ENCODE measurements at regions not wholly inside any gene's neighbourhood (a gene's known extent, or its start where the extent isn't known, plus 50 kb on each side); places are given as distances from the start of the nearest gene placed in this dataset.
"Not testable (repeated sequence)": the region's sequence is repeated elsewhere in the genome, so short reads cannot be mapped to it uniquely, and the experiment has no call there.

- DNase-seq: no peak
Observed at GRCh38 chr2:36052819-36053218, 302.8 kb upstream of the CRIM1 start.

- no peak for DNase-seq
Observed at GRCh38 chr2:36044411-36044810, 311.2 kb upstream of the CRIM1 start.

- no peak for DNase-seq
Observed at GRCh38 chr2:36035137-36035536, 320.4 kb upstream of the CRIM1 start.

- DNase-seq: no peak
Observed at GRCh38 chr2:36032046-36032445, 323.5 kb upstream of the CRIM1 start.

- no peak for DNase-seq
Observed at GRCh38 chr2:36031471-36031870, 324.1 kb upstream of the CRIM1 start.

GRCh38 chr2:36027616-36028015, 328.0 kb upstream of the CRIM1 start:
- no peak for DNase-seq

- no peak for DNase-seq
Observed at GRCh38 chr2:36013064-36013463, 342.5 kb upstream of the CRIM1 start.

- no peak for DNase-seq
Observed at GRCh38 chr2:36006444-36006843, 349.1 kb upstream of the CRIM1 start.

GRCh38 chr2:36002941-36003340, 352.6 kb upstream of the CRIM1 start:
- DNase-seq: no peak

GRCh38 chr2:35997488-35997887, 358.1 kb upstream of the CRIM1 start:
- no peak for DNase-seq

GRCh38 chr2:35989503-35989902, 366.1 kb upstream of the CRIM1 start:
- no peak for DNase-seq

- no peak for DNase-seq
Observed at GRCh38 chr2:35989040-35989439, 366.5 kb upstream of the CRIM1 start.

GRCh38 chr2:35986871-35987270, 368.7 kb upstream of the CRIM1 start:
- no peak for DNase-seq

GRCh38 chr2:35978218-35978617, 377.4 kb upstream of the CRIM1 start:
- DNase-seq: no peak

- no peak for DNase-seq
Observed at GRCh38 chr2:35976611-35977010, 379.0 kb upstream of the CRIM1 start.

- DNase-seq: no peak
Observed at GRCh38 chr2:35973737-35974132, 381.8 kb upstream of the CRIM1 start.

GRCh38 chr2:35973132-35973736, 382.3 kb upstream of the CRIM1 start:
- no peak for DNase-seq

- DNase-seq: no peak
Observed at GRCh38 chr2:35963824-35964223, 391.8 kb upstream of the CRIM1 start.

GRCh38 chr2:35963357-35963756, 392.2 kb upstream of the CRIM1 start:
- DNase-seq: no peak

- DNase-seq: no peak
Observed at GRCh38 chr2:35962585-35963146, 392.9 kb upstream of the CRIM1 start.

GRCh38 chr2:35960596-35960995, 395.0 kb upstream of the CRIM1 start:
- no peak for DNase-seq

GRCh38 chr2:35957053-35957452, 398.5 kb upstream of the CRIM1 start:
- not testable (repeated sequence) for DNase-seq

GRCh38 chr2:35946478-35946877, 409.1 kb upstream of the CRIM1 start:
- no peak for DNase-seq

GRCh38 chr2:35938838-35939237, 416.7 kb upstream of the CRIM1 start:
- no peak for DNase-seq

- no peak for DNase-seq
Observed at GRCh38 chr2:35933031-35933430, 422.5 kb upstream of the CRIM1 start.

All from effector CD4-positive, alpha-beta T cell (primary cell).